Stimulated activated naive CD4-positive, alpha-beta T cell treated with Interleukin-2 at 50 U/mL for 16 hours (primary cell): ENCODE measurements at regions not wholly inside any gene's neighbourhood (a gene's known extent, or its start where the extent isn't known, plus 50 kb on each side); places are given as distances from the start of the nearest gene placed in this dataset.

ENCODE experiments used
- DNase-seq: peaks from one replicate; lab custom pipeline; 2025; lab: John Stamatoyannopoulos, UW

- DNase-seq: no peak
Measured at GRCh38 chr7:156178857-156179256, 366.6 kb upstream of the SHH start.

- DNase-seq: no peak
Measured at GRCh38 chr7:156178214-156178613, 366.0 kb upstream of the SHH start.

- no peak for DNase-seq
Measured at GRCh38 chr7:156177422-156178055, 365.3 kb upstream of the SHH start.

- DNase-seq: no peak
Measured at GRCh38 chr7:156176039-156176438, 363.8 kb upstream of the SHH start.

GRCh38 chr7:156175003-156175402, 362.7 kb upstream of the SHH start:
- DNase-seq: no peak

GRCh38 chr7:156174428-156174827, 362.2 kb upstream of the SHH start:
- DNase-seq: no peak

GRCh38 chr7:156173748-156174353, 361.6 kb upstream of the SHH start:
- DNase-seq: no peak

GRCh38 chr7:156173346-156173745, 361.1 kb upstream of the SHH start:
- DNase-seq: no peak

GRCh38 chr7:156172638-156173037, 360.4 kb upstream of the SHH start:
- DNase-seq: no peak

- DNase-seq: no peak
Measured at GRCh38 chr7:156169474-156170370, 357.5 kb upstream of the SHH start.

GRCh38 chr7:156168434-156168833, 356.2 kb upstream of the SHH start:
- DNase-seq: no peak

- no peak for DNase-seq
Measured at GRCh38 chr7:156167987-156168386, 355.7 kb upstream of the SHH start.

GRCh38 chr7:156167417-156167807, 355.1 kb upstream of the SHH start:
- DNase-seq: no peak

- DNase-seq: no peak
Measured at GRCh38 chr7:156166692-156167416, 354.6 kb upstream of the SHH start.

- DNase-seq: no peak
Measured at GRCh38 chr7:156163747-156164146, 351.5 kb upstream of the SHH start.

- DNase-seq: no peak
Measured at GRCh38 chr7:156162451-156162850, 350.2 kb upstream of the SHH start.

GRCh38 chr7:156160811-156161210, 348.5 kb upstream of the SHH start:
- no peak for DNase-seq

GRCh38 chr7:156158693-156159092, 346.4 kb upstream of the SHH start:
- no peak for DNase-seq

- no peak for DNase-seq
Measured at GRCh38 chr7:156158213-156158612, 345.9 kb upstream of the SHH start.

GRCh38 chr7:156157409-156158012, 345.2 kb upstream of the SHH start:
- no peak for DNase-seq

GRCh38 chr7:156156734-156157408, 344.6 kb upstream of the SHH start:
- no peak for DNase-seq
